Suprapubic skin (tissue), 4 donors: ENCODE measurements at regions not wholly inside any gene's neighbourhood (a gene's known extent, or its start where the extent isn't known, plus 50 kb on each side); places are given as distances from the start of the nearest gene placed in this dataset.

Experiments
- CTCF ChIP-seq, 2 donors: fragments of 200-600 bp in 1 of 2; fragments of 450-650 bp in 1 of 2; sonication (generic) in 1 of 2; IDR thresholded peaks; one replicate each; pipeline ENCODE4 v1.5.1; 2016 to 2019; ENCODE audit warnings: antibody characterized with exemption in 2 of 2, mild to moderate bottlenecking in 1 of 2, moderate library complexity in 1 of 2
- EP300 ChIP-seq: sonication (generic); formaldehyde crosslinking; IDR thresholded peaks from one replicate; pipeline ENCODE4 v1.6.1; 2017; ENCODE audit warnings: antibody characterized with exemption
- POLR2A ChIP-seq, 2 donors: fragments of 450-650 bp; IDR thresholded peaks; one replicate each; pipeline ENCODE4 v1.6.1; 2017; ENCODE audit warnings: antibody characterized with exemption in 2 of 2, mild to moderate bottlenecking in 2 of 2, moderate library complexity in 2 of 2
- POLR2AphosphoS5 ChIP-seq, 3 donors: sonication (generic); formaldehyde crosslinking; IDR thresholded peaks; one replicate each; pipeline ENCODE4 v1.6.1; 2017; ENCODE audit warnings: antibody characterized with exemption in 3 of 3

DNA sequence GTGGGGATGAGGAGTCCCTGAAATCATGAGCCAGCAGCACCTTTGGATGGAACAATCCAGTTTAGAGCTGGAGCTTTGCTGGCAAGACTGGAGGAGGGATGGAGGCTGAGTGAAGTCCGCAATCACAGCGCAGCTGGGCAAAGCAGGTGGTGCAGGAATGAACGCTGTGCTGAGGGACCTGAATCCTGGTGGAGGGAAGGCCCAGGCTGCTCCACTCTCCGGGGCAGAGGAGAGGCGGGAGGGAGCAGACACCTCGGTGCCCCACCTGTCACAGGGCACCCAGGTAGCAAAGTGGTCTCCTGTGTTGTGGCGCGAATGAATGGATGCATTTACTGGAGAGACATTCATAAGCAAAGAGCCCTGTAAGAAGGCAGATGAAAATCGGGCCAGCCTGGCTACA lies 124.8 kb upstream of the ANO1 start:
- TF ChIP-seq POLR2A (IDR thresholded peaks at IDR 0.05) (no peak), CTCF (IDR thresholded peaks at IDR 0.05) (no peak), POLR2AphosphoS5 (IDR thresholded peaks at IDR 0.05) (no peak), EP300 (no peak)
